Breast epithelium (tissue), 4 donors: ENCODE measurements at regions not wholly inside any gene's neighbourhood (a gene's known extent, or its start where the extent isn't known, plus 50 kb on each side); places are given as distances from the start of the nearest gene placed in this dataset.

Source experiments
- DNase-seq, 2 donors: peaks; one replicate each; pipeline ENCODE4 v3.0.0-alpha.2; 2019; ENCODE audit warnings: low spot score in 2 of 2
- H3K27ac ChIP-seq, 2 donors: fragments of 200-600 bp; sonication (generic) in 1 of 2; one replicate each; pipeline ENCODE4 v1.5.1; 2016 to 2019; ENCODE audit warnings: mild to moderate bottlenecking in 1 of 2
- H3K27me3 ChIP-seq, 2 donors: fragments of 200-600 bp; sonication (generic) in 1 of 2; one replicate each; pipeline versions ENCODE4 v1.5.1 to v1.6.0; 2017 to 2019; ENCODE audit warnings: control low read depth in 1 of 2, mild to moderate bottlenecking in 1 of 2
- H3K36me3 ChIP-seq: fragments of 200-600 bp; one replicate; pipeline ENCODE4 v1.5.1; 2019
- H3K4me1 ChIP-seq, 2 donors: fragments of 200-600 bp; sonication (generic); one replicate each; pipeline ENCODE4 v1.5.1; 2016 to 2019; ENCODE audit warnings: control low read depth in 1 of 2
- H3K4me3 ChIP-seq, 3 donors: fragments of 200-600 bp; sonication (generic); 1 replicate in 2 of 3; 2 replicates in 1 of 3; pipeline ENCODE4 v1.5.1; 2016 to 2019; ENCODE audit warnings: mild to moderate bottlenecking in 3 of 3, moderate library complexity in 2 of 3
- H3K9me3 ChIP-seq, 2 donors: fragments of 200-600 bp; sonication (generic) in 1 of 2; one replicate each; pipeline ENCODE4 v1.5.1; 2016 to 2019; ENCODE audit warnings: control low read depth in 1 of 2
- CTCF ChIP-seq, 3 donors: fragments of 450-650 bp; IDR thresholded peaks; one replicate each; pipeline ENCODE4 v1.5.1; 2016 to 2017; ENCODE audit warnings: antibody characterized with exemption in 3 of 3, mild to moderate bottlenecking in 3 of 3, moderate library complexity in 3 of 3
- POLR2A ChIP-seq: fragments of 450-650 bp; IDR thresholded peaks from one replicate; pipeline ENCODE4 v1.6.1; 2016; ENCODE audit warnings: antibody characterized with exemption, mild to moderate bottlenecking, moderate library complexity
- POLR2AphosphoS5 ChIP-seq, 3 donors: sonication (generic); formaldehyde crosslinking; IDR thresholded peaks; one replicate each; pipeline ENCODE4 v1.6.1; 2017; ENCODE audit warnings: antibody characterized with exemption in 3 of 3
- intact Hi-C: fragments of 100-400 bp; cut with DNase I; formaldehyde crosslinking; loops from one replicate; pipeline ENCODE4 v1.15.1; 2023; ENCODE audit warnings: low total_unique reads

DNA sequence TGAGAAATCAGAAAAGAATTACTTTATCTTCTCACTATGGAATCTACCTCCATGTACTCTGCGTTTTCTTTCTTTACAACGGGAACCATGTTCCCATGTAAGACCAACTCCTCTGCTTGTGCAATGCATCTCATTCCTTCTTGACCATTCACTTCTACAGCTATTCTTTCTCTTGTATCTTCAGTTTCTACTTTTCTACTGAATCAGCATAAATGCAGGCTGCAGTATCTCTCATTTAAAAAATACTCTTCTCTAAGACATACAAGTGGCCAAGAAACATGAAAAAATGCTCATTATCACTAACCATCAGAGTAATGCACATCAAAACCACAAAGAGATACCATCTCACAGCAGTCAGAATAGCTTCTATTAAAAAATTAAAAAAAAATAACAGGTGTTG is 74.1 kb upstream of the NANOGP8 start:
- TF ChIP-seq POLR2AphosphoS5 (IDR thresholded peaks at IDR 0.05) (no peak), POLR2A (no peak), CTCF (IDR thresholded peaks at IDR 0.05) (no peak)
- H3K27ac ChIP-seq = no peak overlapping the region
- no peaks in the 10 kb centered on the region for H3K4me1 ChIP-seq
- no peak for DNase-seq
- no peaks in the 10 kb centered on the region for H3K9me3 ChIP-seq
- H3K27me3 ChIP-seq = no peaks in the 10 kb centered on the region
- no peak overlapping the region for H3K4me3 ChIP-seq
- intact Hi-C loops = no loop called here
- H3K36me3 ChIP-seq = no peaks in the 10 kb centered on the region

DNA sequence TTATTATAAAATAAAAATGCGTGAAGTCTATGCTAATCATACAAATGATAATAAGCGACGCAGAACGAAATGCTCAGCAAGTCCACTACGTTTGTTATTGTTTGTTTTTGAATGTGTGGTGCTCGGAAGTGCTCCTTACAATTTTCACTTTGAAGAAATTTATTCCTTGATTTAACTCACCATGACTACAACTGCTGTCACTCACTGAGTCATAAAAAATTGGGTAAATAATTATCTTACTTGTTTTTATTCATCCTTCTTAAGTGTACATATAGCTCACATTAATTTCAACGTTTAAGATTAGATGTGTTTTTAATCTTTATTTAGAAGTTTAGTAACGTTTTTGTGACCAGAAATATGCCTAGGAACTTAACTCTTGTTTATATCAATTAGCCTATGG is 66.7 kb upstream of the NANOGP8 start:
- no peak overlapping the region for H3K4me3 ChIP-seq
- H3K9me3 ChIP-seq = no peaks in the 10 kb centered on the region
- H3K36me3 ChIP-seq = no peaks in the 10 kb centered on the region
- H3K27ac ChIP-seq = no peak overlapping the region
- no peaks in the 10 kb centered on the region for H3K4me1 ChIP-seq
- intact Hi-C loops = no loop called here
- H3K27me3 ChIP-seq = no peaks in the 10 kb centered on the region
- no peak for DNase-seq
- TF ChIP-seq POLR2AphosphoS5 (IDR thresholded peaks at IDR 0.05) (no peak), CTCF (IDR thresholded peaks at IDR 0.05) (no peak), POLR2A (no peak)

DNA sequence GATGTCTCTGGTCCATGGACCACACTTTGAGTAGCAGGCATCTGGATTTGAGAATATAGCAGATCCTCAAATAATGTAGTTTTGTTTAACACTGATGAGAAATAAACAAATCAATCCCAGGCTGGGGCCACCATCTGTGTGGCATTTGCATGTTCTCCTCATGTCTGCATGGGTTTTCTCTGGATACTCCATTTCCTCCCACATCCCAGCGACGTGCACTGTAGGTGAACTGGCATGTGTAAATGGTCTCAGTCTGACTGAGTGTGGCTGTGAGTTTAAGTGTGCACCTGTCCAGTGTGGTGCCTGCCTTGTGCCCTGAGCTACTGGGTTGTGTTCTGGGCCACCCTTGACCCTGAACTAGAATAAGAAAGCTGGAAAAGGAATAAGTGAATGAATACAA is 66.3 kb upstream of the NANOGP8 start:
- no peaks in the 10 kb centered on the region for H3K4me1 ChIP-seq
- no peaks in the 10 kb centered on the region for H3K9me3 ChIP-seq
- H3K27ac ChIP-seq = no peak overlapping the region
- DNase-seq = no peak
- no peaks in the 10 kb centered on the region for H3K27me3 ChIP-seq
- no peak for TF ChIP-seq POLR2AphosphoS5 (IDR thresholded peaks at IDR 0.05)
- no peak for TF ChIP-seq POLR2A
- no peak for TF ChIP-seq CTCF (IDR thresholded peaks at IDR 0.05)
- no peak overlapping the region for H3K4me3 ChIP-seq
- no peaks in the 10 kb centered on the region for H3K36me3 ChIP-seq
- intact Hi-C loops = no loop called here

- H3K9me3 ChIP-seq = no peaks in the 10 kb centered on the region
- no peaks in the 10 kb centered on the region for H3K4me1 ChIP-seq
- DNase-seq = no peak
- no peak overlapping the region for H3K27ac ChIP-seq
- intact Hi-C loops = no loop called here
- H3K4me3 ChIP-seq = no peak overlapping the region
- no peak for TF ChIP-seq POLR2A
- no peaks in the 10 kb centered on the region for H3K27me3 ChIP-seq
- H3K36me3 ChIP-seq = no peaks in the 10 kb centered on the region
These were observed 65.3 kb upstream of the NANOGP8 start for GRCh38 chr15:35150361-35150760.

DNA sequence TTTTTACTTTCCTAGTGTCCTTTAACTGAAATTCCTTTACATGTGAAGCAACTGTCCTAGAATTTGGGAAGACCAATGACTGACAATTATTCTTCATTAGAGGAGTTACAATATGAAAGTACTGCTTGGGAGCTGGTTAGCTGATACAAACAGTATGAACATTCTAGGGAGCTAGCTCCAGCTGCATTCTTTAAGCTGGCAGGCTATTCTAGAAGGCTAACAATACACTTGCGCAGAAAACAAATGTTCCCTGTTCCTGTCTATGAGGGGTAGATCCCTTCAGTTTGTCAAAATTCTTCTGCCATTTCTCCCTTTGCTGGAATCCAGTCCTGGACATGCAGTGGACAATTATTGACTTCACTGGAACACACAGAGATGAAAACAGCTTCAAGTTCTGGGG is 60.2 kb upstream of the NANOGP8 start:
- Histone ChIP-seq H3K27ac (no peak overlapping the region), H3K4me3 (no peak overlapping the region), H3K4me1 (no peaks in the 10 kb centered on the region), H3K9me3 (no peaks in the 10 kb centered on the region), H3K27me3 (no peaks in the 10 kb centered on the region), H3K36me3 (no peaks in the 10 kb centered on the region)
- DNase-seq = no peak
- intact Hi-C loops = no loop called here
- TF ChIP-seq CTCF (IDR thresholded peaks at IDR 0.05) = no peak
- TF ChIP-seq POLR2A = no peak
- TF ChIP-seq POLR2AphosphoS5 (IDR thresholded peaks at IDR 0.05) = no peak

DNA sequence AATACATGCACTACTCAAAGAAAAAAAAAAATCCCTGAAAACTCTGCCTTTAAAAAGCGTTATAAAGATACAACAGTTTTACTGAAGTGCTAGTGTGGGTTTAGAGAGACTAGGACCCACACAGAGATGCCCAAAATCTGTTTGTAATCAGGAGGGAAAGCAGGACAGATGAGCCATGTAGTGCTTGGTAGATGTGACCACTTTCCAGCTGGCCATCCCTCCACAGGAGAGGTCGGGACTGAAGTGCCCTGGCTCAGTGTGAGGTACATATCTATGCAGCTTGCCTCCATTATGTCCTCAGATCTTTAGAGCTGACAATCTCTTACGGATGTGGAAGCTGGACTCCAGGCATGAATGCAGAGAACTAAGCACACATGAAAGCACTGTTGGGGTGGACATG is 57.5 kb upstream of the NANOGP8 start:
- H3K27me3 ChIP-seq = no peaks in the 10 kb centered on the region
- H3K4me1 ChIP-seq = no peaks in the 10 kb centered on the region
- TF ChIP-seq POLR2AphosphoS5 (IDR thresholded peaks at IDR 0.05) (no peak), POLR2A (no peak), CTCF (IDR thresholded peaks at IDR 0.05) (no peak)
- H3K4me3 ChIP-seq = no peak overlapping the region
- no peak for DNase-seq
- H3K36me3 ChIP-seq = no peaks in the 10 kb centered on the region
- intact Hi-C loops = no loop called here
- H3K27ac ChIP-seq = no peak overlapping the region
- H3K9me3 ChIP-seq = no peaks in the 10 kb centered on the region
